ENCODE measurements at regions not wholly inside any gene's neighbourhood (a gene's known extent, or its start where the extent isn't known, plus 50 kb on each side); places are given as distances from the start of the nearest gene placed in this dataset.

DNA sequence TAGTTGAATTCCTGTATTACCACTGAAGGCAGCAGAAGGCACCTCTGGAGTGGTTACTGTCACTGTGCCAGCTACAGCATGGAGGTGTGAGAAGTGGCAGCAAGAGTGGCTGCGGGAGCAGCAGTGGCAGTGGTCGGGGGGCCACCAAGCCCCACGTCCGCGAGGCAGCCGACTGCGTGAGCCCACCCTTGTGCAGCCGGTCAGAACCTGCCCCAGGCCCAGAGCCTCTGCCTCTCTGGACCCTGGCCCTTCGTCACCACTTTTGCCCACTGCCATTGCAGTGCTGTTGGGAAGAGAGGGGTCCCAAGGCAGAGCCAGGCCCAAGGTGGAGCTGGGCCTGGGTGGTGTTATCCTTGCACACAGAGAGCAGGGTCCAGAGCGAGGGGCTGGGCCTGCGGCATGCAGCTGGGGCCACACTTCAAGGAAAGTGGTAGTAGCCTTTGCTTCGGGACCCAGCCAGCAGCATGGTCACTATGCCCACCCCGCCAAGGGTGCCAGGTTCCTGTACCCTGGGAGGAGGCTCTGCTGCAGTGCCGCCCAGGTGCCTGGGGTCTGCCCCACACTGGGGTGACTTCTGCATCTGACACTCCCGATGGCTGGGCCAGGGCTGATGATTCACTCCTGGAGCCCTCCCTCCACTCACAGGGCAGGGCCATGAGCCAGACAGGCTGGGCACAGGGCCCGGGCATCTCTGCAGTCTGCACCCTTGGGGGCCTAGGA, 450.1 kb upstream of the LRATD1 start:
- TF ChIP-seq RNF2 (IDR thresholded peaks at IDR 0.05; ENCODE audit: borderline replicate concordance, low read depth, low read length, missing control alignments, poor library complexity, severe bottlenecking) (no peak), CTCF (IDR thresholded peaks at IDR 0.05; ENCODE audit: control extremely low read depth in 1 of 3, insufficient read depth in 1 of 3, low read depth in 1 of 3, low read length in 3 of 3) (no peak), ZNF274 (IDR thresholded peaks at IDR 0.05; ENCODE audit: borderline replicate concordance, extremely low read depth, low read length) (no peak), SP1 (IDR thresholded peaks at IDR 0.05; ENCODE audit: low read depth, low read length) (no peak), NRF1 (IDR thresholded peaks at IDR 0.05; ENCODE audit: low read depth, low read length) (no peak), PHF8 (conservative IDR thresholded peaks at IDR 0.05; ENCODE audit: low read depth, low read length) (no peak), JUND (IDR thresholded peaks at IDR 0.05; ENCODE audit: low read length) (no peak), EZH2 (IDR thresholded peaks at IDR 0.05; ENCODE audit: low read depth, low read length, severe bottlenecking) (no peak), ATF3 (IDR thresholded peaks at IDR 0.05; ENCODE audit: insufficient read depth, low read depth, low read length) (no peak), RAD21 (IDR thresholded peaks at IDR 0.05 in 1 of 2, conservative IDR thresholded peaks at IDR 0.05 in 1 of 2; ENCODE audit: low read depth in 2 of 2, low read length in 2 of 2) (no peak), POLR2A (IDR thresholded peaks at IDR 0.05; ENCODE audit: control extremely low read depth in 1 of 2, low read depth in 2 of 2, low read length in 2 of 2) (no peak), SRF (IDR thresholded peaks at IDR 0.05; ENCODE audit: low read depth, low read length) (no peak)

All from H1 (cell line).